Esophagus squamous epithelium (tissue), 5 donors: ENCODE measurements at regions not wholly inside any gene's neighbourhood (a gene's known extent, or its start where the extent isn't known, plus 50 kb on each side); places are given as distances from the start of the nearest gene placed in this dataset.

Experiments used
- DNase-seq: peaks from one replicate; lab custom pipeline; 2025; lab: John Stamatoyannopoulos, UW
- H3K27ac ChIP-seq, 4 donors: fragments of 200-600 bp; sonication (generic); one replicate each; pipeline ENCODE4 v1.5.1; 2016 to 2019; ENCODE audit warnings: mild to moderate bottlenecking in 1 of 4
- H3K27me3 ChIP-seq, 4 donors: fragments of 200-600 bp; sonication (generic); 1 replicate in 3 of 4; 2 replicates in 1 of 4; pipeline versions ENCODE4 v1.5.1 to v1.6.0; 2017 to 2021; ENCODE audit warnings: antibody characterized with exemption in 1 of 4
- H3K36me3 ChIP-seq, 3 donors: fragments of 200-600 bp; sonication (generic); one replicate each; pipeline ENCODE4 v1.5.1; 2016 to 2019
- H3K4me1 ChIP-seq, 3 donors: fragments of 200-600 bp; sonication (generic); one replicate each; pipeline ENCODE4 v1.5.1; 2017 to 2019
- H3K4me3 ChIP-seq, 4 donors: fragments of 200-600 bp; sonication (generic); 1 replicate in 3 of 4; 2 replicates in 1 of 4; pipeline ENCODE4 v1.5.1; 2016 to 2019; ENCODE audit warnings: mild to moderate bottlenecking in 2 of 4, moderate library complexity in 1 of 4
- H3K9me3 ChIP-seq, 3 donors: fragments of 200-600 bp; sonication (generic); one replicate each; pipeline ENCODE4 v1.5.1; 2016 to 2019
- CTCF ChIP-seq, 6 experiments: fragments of 450-650 bp in 4 of 6; fragments of 200-600 bp in 2 of 6; sonication (generic) in 2 of 6; IDR thresholded peaks; one replicate each; pipeline ENCODE4 v1.5.1; 2016 to 2019; ENCODE audit warnings: antibody characterized with exemption in 6 of 6, mild to moderate bottlenecking in 4 of 6, moderate library complexity in 4 of 6
- POLR2A ChIP-seq, 4 donors: fragments of 450-650 bp; IDR thresholded peaks; one replicate each; pipeline ENCODE4 v1.6.1; 2017; ENCODE audit warnings: antibody characterized with exemption in 4 of 4, mild to moderate bottlenecking in 4 of 4, moderate library complexity in 3 of 4
- WGBS, 2 donors: methylation state at CpG; one replicate each; pipeline ENCODE4 v1.1.5; 2018; 5-methylcytosine and 5-hydroxymethylcytosine counted together
- intact Hi-C: fragments of 100-400 bp; cut with DNase I; formaldehyde crosslinking; loops from one replicate; pipeline ENCODE4 v1.15.0; 2022
- donor health status: DM: yes; HTN: yes; CAD: no.

- no peaks in the 10 kb centered on the region for H3K9me3 ChIP-seq
- H3K27ac ChIP-seq = no peak overlapping the region
- no peak overlapping the region for H3K4me3 ChIP-seq
- WGBS, 2 donors = 90 to 94% methylated on average over 2 of the region's 2 CpGs
- intact Hi-C loops = no loop called here
- no peak for TF ChIP-seq POLR2A (IDR thresholded peaks at IDR 0.05)
- no peak for TF ChIP-seq CTCF (IDR thresholded peaks at IDR 0.05)
- H3K4me1 ChIP-seq = no peaks in the 10 kb centered on the region
- no peaks in the 10 kb centered on the region for H3K27me3 ChIP-seq
- no peak for DNase-seq
- no peaks in the 10 kb centered on the region for H3K36me3 ChIP-seq
These were observed 296.1 kb downstream of the ARAP2 start for GRCh38 chr4:35948171-35948570.

GRCh38 chr4:35950442-35950841 is 293.9 kb downstream of the ARAP2 start:
- no peaks in the 10 kb centered on the region for H3K27me3 ChIP-seq
- 80 to 93% methylated on average over 1 of the region's 1 CpG for WGBS, 2 donors
- H3K27ac ChIP-seq = no peak overlapping the region
- DNase-seq = no peak
- intact Hi-C loops = no loop called here
- H3K4me1 ChIP-seq = no peaks in the 10 kb centered on the region
- H3K36me3 ChIP-seq = no peaks in the 10 kb centered on the region
- no peak for TF ChIP-seq CTCF (IDR thresholded peaks at IDR 0.05)
- TF ChIP-seq POLR2A (IDR thresholded peaks at IDR 0.05) = no peak
- H3K9me3 ChIP-seq = no peaks in the 10 kb centered on the region
- H3K4me3 ChIP-seq = no peak overlapping the region

- no peaks in the 10 kb centered on the region for H3K27me3 ChIP-seq
- no peaks in the 10 kb centered on the region for H3K9me3 ChIP-seq
- H3K4me3 ChIP-seq = no peak overlapping the region
- TF ChIP-seq CTCF (IDR thresholded peaks at IDR 0.05) (no peak), POLR2A (IDR thresholded peaks at IDR 0.05) (no peak)
- no peaks in the 10 kb centered on the region for H3K36me3 ChIP-seq
- intact Hi-C loops = no loop called here
- no peaks in the 10 kb centered on the region for H3K4me1 ChIP-seq
- H3K27ac ChIP-seq = no peak overlapping the region
- 81 to 84% methylated on average over 2 of the region's 2 CpGs for WGBS, 2 donors
- no peak for DNase-seq
These were observed 291.6 kb downstream of the ARAP2 start for GRCh38 chr4:35952751-35953150.

GRCh38 chr4:35963383-35963782 is 280.9 kb downstream of the ARAP2 start:
- Histone ChIP-seq H3K4me1 (no peaks in the 10 kb centered on the region), H3K27me3 (no peaks in the 10 kb centered on the region), H3K9me3 (no peaks in the 10 kb centered on the region), H3K4me3 (no peak overlapping the region), H3K27ac (no peak overlapping the region), H3K36me3 (no peaks in the 10 kb centered on the region)
- DNase-seq = no peak
- intact Hi-C loops = no loop called here
- no peak for TF ChIP-seq POLR2A (IDR thresholded peaks at IDR 0.05)
- no peak for TF ChIP-seq CTCF (IDR thresholded peaks at IDR 0.05)
- WGBS, 2 donors = 74 to 78% methylated on average over 4 of the region's 4 CpGs

- H3K4me1 ChIP-seq = no peaks in the 10 kb centered on the region
These were observed 280.3 kb downstream of the ARAP2 start for GRCh38 chr4:35963974-35964515.

More at GRCh38 chr4:35963974-35964515, 280.3 kb downstream of the ARAP2 start:
- no peak for DNase-seq
- Histone ChIP-seq H3K27me3 (no peaks in the 10 kb centered on the region), H3K4me3 (no peak overlapping the region), H3K36me3 (no peaks in the 10 kb centered on the region), H3K9me3 (no peaks in the 10 kb centered on the region), H3K27ac (no peak overlapping the region)
- TF ChIP-seq POLR2A (IDR thresholded peaks at IDR 0.05) (no peak), CTCF (IDR thresholded peaks at IDR 0.05) (no peak)
- 57 to 59% methylated on average over 5 of the region's 5 CpGs for WGBS, 2 donors
- intact Hi-C loops = no loop called here
